B cell (primary cell): ENCODE measurements at regions not wholly inside any gene's neighbourhood (a gene's known extent, or its start where the extent isn't known, plus 50 kb on each side); places are given as distances from the start of the nearest gene placed in this dataset.

Source experiments
- ATAC-seq: fragments of 200-7000 bp; cut with Tn5 transposase; one replicate; pipeline ENCODE4 v1.10.0; 2021; ENCODE audit warnings: low read depth, mild to moderate bottlenecking, moderate number of reproducible peaks, moderate library complexity
- CTCF ChIA-PET: fragments of 350-600 bp; sonication (Branson Sonifier 250); formaldehyde crosslinking; loops from one replicate; lab custom pipeline; 2021; ENCODE audit warnings: antibody characterized with exemption, inconsistent platforms; lab: Charles Lee
- POLR2A ChIA-PET: fragments of 350-600 bp; sonication (Branson Sonifier 250); formaldehyde crosslinking; loops from one replicate; lab custom pipeline; 2021; ENCODE audit warnings: antibody characterized with exemption; lab: Charles Lee
- DNase-seq: peaks from one replicate; pipeline ENCODE4 v3.0.0; 2013
- H2AFZ ChIP-seq: 2 replicates; pipeline ENCODE4 v1.6.1; 2012; ENCODE audit warnings: mild to moderate bottlenecking, low read depth, low read length; ENCODE audit not compliant: insufficient read depth, poor library complexity, severe bottlenecking
- H3K27ac ChIP-seq, 2 donors: 1 replicate in 1 of 2; 2 replicates in 1 of 2; pipeline ENCODE4 v1.5.1; 2012 to 2013; ENCODE audit warnings: low read length in 2 of 2, mild to moderate bottlenecking in 2 of 2, moderate library complexity in 1 of 2
- H3K27me3 ChIP-seq, 4 experiments: fragments of 200-600 bp in 1 of 4; sonication (generic) in 1 of 4; replicated peaks in 1 of 4; 1 replicate in 2 of 4; 2 replicates in 2 of 4; pipeline versions ENCODE4 v1.6.1 to v1.7.0; 2013 to 2016; ENCODE audit warnings: low read length in 3 of 4, mild to moderate bottlenecking in 2 of 4, mixed read lengths in 1 of 4, moderate library complexity in 1 of 4; ENCODE audit not compliant: insufficient read depth in 4 of 4, control insufficient read depth in 3 of 4; ENCODE audit errors: control extremely low read depth in 1 of 4
- H3K36me3 ChIP-seq, 2 experiments: replicated peaks in 1 of 2; 1 replicate in 1 of 2; 2 replicates in 1 of 2; pipeline versions ENCODE4 v1.6.1 to v1.7.1; 2013; ENCODE audit warnings: low read length in 1 of 2; ENCODE audit not compliant: insufficient read depth in 2 of 2, control insufficient read depth in 1 of 2; ENCODE audit errors: control extremely low read depth in 1 of 2, extremely low read depth in 1 of 2
- H3K4me1 ChIP-seq, 2 donors: fragments of 200-600 bp in 1 of 2; sonication (generic) in 1 of 2; 1 replicate in 1 of 2; 2 replicates in 1 of 2; pipeline versions ENCODE4 v1.5.1 to v1.6.1; 2013 to 2017; ENCODE audit warnings: low read length in 2 of 2; ENCODE audit not compliant: control insufficient read depth in 2 of 2, insufficient read depth in 2 of 2
- H3K4me2 ChIP-seq: replicated peaks from 2 replicates; pipeline ENCODE3; 2012; ENCODE audit warnings: mild to moderate bottlenecking, low read depth, low read length; ENCODE audit not compliant: poor library complexity, severe bottlenecking
- H3K4me3 ChIP-seq, 5 experiments: fragments of 200-600 bp in 1 of 5; sonication (generic) in 1 of 5; 1 replicate in 3 of 5; 2 replicates in 2 of 5; pipeline versions ENCODE4 v1.5.1 to v1.7.0; 2011 to 2016; ENCODE audit warnings: low read length in 4 of 5, mild to moderate bottlenecking in 4 of 5, low read depth in 2 of 5, control low read depth in 1 of 5, moderate library complexity in 1 of 5; ENCODE audit not compliant: insufficient read depth in 1 of 5; ENCODE audit errors: control extremely low read depth in 1 of 5, extremely low read depth in 1 of 5
- H3K79me2 ChIP-seq: fragments of 200-600 bp; sonication (generic); one replicate; pipeline ENCODE4 v1.6.0; 2016; ENCODE audit warnings: low read length; ENCODE audit not compliant: control insufficient read depth, insufficient read depth
- H3K9ac ChIP-seq: fragments of 200-600 bp; sonication (generic); 2 replicates; pipeline ENCODE4 v1.6.1; 2017; ENCODE audit warnings: mild to moderate bottlenecking, low read length, moderate library complexity
- H3K9me3 ChIP-seq, 3 donors: one replicate each; pipeline versions ENCODE4 v1.6.1 to v1.7.1; 2013; ENCODE audit warnings: low read length in 2 of 3; ENCODE audit not compliant: control insufficient read depth in 2 of 3, insufficient read depth in 1 of 3; ENCODE audit errors: control extremely low read depth in 1 of 3
- H4K20me1 ChIP-seq: 2 replicates; pipeline ENCODE4 v1.6.0; 2012; ENCODE audit warnings: mild to moderate bottlenecking, low read length; ENCODE audit not compliant: insufficient read depth, control insufficient read depth, poor library complexity, severe bottlenecking
- H3K27ac Mint-ChIP-seq: one replicate; pipeline ENCODE4 v1.8.0; 2021; ENCODE audit warnings: mixed read lengths
- H3K27me3 Mint-ChIP-seq: one replicate; pipeline ENCODE4 v1.8.0; 2021; ENCODE audit warnings: mixed read lengths
- H3K4me1 Mint-ChIP-seq: one replicate; pipeline ENCODE4 v1.8.0; 2021; ENCODE audit warnings: mixed read lengths
- H3K4me3 Mint-ChIP-seq: one replicate; pipeline ENCODE4 v1.8.0; 2021; ENCODE audit warnings: mixed read lengths
- H3K9me3 Mint-ChIP-seq: one replicate; pipeline ENCODE4 v1.8.0; 2022; ENCODE audit warnings: mixed read lengths; ENCODE audit not compliant: insufficient read depth
- EZH2 ChIP-seq: IDR thresholded peaks from 2 replicates; pipeline ENCODE4 v1.6.1; 2012; ENCODE audit warnings: borderline replicate concordance, low read depth, mild to moderate bottlenecking, moderate library complexity, low read length; ENCODE audit not compliant: insufficient read depth, poor library complexity, severe bottlenecking
- WGBS: methylation state at CpG from one replicate; pipeline ENCODE4 v1.1.5; 2013; ENCODE audit warnings: missing lambda C conversion rate; ENCODE audit not compliant: insufficient coverage; 5-methylcytosine and 5-hydroxymethylcytosine counted together
- intact Hi-C: fragments of 100-400 bp; cut with micrococcal nuclease; formaldehyde crosslinking; loops from one replicate; pipeline ENCODE4 v1.10.0; 2022
- TF ChIP-seq, protein P1 (sequence below): fragments of 200-600 bp; IDR thresholded peaks from one replicate; pipeline ENCODE4 v1.8.0; 2022; ENCODE audit warnings: antibody characterized with exemption, mild to moderate bottlenecking

DNA sequence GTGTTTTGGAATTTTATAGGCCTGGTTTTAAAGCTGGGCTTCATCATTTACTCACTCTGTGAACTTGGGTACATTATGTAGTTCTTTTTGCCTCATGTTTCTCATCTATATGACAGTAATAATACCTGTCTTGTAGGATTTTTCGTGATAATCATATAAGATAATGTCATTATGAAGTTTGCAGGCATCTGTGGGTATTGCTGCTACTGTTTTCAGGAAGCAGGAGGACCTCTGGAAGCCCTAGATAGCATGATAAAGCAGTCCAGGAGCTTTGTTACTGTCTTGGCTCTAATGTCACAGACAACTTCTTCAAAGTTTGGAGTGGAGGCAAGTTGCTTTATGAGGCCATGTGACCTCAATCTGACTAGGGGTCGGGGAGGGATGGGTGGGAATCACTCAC, 145.0 kb upstream of the MEIS2 start:
- H3K9me3 Mint-ChIP-seq = no peaks in the 10 kb centered on the region

DNA sequence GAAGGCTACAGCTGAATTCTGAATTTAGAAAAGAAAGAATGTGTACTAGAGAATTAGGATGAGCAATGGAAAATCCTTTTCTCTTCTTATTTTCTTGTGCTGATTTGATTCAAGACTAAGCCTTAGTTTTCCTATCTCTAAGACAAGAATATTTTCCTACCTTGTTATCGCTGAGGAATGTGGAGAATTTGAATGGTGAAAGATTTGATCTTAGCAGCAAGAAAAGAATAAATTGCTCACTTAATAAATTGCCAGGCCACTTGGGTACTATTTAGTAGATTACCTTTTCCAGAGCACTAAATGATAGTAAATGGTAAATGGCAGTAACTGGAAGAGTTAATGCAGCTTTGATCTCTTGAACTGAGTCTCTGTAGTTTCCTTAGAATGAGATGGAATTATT, 145.7 kb upstream of the MEIS2 start:
- Mint-ChIP-seq H3K4me1 (no peaks in the 10 kb centered on the region), H3K27ac (no peak overlapping the region), H3K9me3 (no peaks in the 10 kb centered on the region), H3K27me3 (no peaks in the 10 kb centered on the region), H3K4me3 (no peak overlapping the region)
- H2AFZ ChIP-seq = no peak overlapping the region
- DNase-seq (no peak), ATAC-seq (no peak)
- no peak overlapping the region for H3K4me2 ChIP-seq
- no peak overlapping the region for H3K27ac ChIP-seq
- H4K20me1 ChIP-seq = no peaks in the 10 kb centered on the region
- H3K9me3 ChIP-seq = no peaks in the 10 kb centered on the region
- H3K9ac ChIP-seq = no peak overlapping the region
- ChIA-PET POLR2A (no interaction called here), CTCF (no interaction called here)
- H3K4me3 ChIP-seq = no peak overlapping the region
- no peaks in the 10 kb centered on the region for H3K4me1 ChIP-seq
- intact Hi-C loops = no loop called here
- no peaks in the 10 kb centered on the region for H3K27me3 ChIP-seq
- H3K36me3 ChIP-seq = no peaks in the 10 kb centered on the region
- no peaks in the 10 kb centered on the region for H3K79me2 ChIP-seq
- WGBS = no CpG with 5 or more reads among the region's 1 CpG
- no peak for TF ChIP-seq EZH2
- TF ChIP-seq, protein P1, sequence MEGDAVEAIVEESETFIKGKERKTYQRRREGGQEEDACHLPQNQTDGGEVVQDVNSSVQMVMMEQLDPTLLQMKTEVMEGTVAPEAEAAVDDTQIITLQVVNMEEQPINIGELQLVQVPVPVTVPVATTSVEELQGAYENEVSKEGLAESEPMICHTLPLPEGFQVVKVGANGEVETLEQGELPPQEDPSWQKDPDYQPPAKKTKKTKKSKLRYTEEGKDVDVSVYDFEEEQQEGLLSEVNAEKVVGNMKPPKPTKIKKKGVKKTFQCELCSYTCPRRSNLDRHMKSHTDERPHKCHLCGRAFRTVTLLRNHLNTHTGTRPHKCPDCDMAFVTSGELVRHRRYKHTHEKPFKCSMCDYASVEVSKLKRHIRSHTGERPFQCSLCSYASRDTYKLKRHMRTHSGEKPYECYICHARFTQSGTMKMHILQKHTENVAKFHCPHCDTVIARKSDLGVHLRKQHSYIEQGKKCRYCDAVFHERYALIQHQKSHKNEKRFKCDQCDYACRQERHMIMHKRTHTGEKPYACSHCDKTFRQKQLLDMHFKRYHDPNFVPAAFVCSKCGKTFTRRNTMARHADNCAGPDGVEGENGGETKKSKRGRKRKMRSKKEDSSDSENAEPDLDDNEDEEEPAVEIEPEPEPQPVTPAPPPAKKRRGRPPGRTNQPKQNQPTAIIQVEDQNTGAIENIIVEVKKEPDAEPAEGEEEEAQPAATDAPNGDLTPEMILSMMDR = no peak

More for the DNA sequence above, 145.0 kb upstream of the MEIS2 start:
- no peak for ATAC-seq
- H3K4me1 ChIP-seq = no peaks in the 10 kb centered on the region
- CTCF ChIA-PET = no interaction called here
- no peaks in the 10 kb centered on the region for H3K79me2 ChIP-seq
- intact Hi-C loops = no loop called here
- Mint-ChIP-seq H3K4me1 (no peaks in the 10 kb centered on the region), H3K27me3 (no peaks in the 10 kb centered on the region), H3K27ac (no peak overlapping the region), H3K4me3 (no peak overlapping the region)
- no CpG with 5 or more reads among the region's 2 CpGs for WGBS
- H2AFZ ChIP-seq = no peak overlapping the region
- no peak overlapping the region for H3K9ac ChIP-seq
- H4K20me1 ChIP-seq = no peaks in the 10 kb centered on the region
- no peaks in the 10 kb centered on the region for H3K36me3 ChIP-seq
- no peaks in the 10 kb centered on the region for H3K9me3 ChIP-seq
- no peak overlapping the region for H3K4me2 ChIP-seq
- TF ChIP-seq, protein P1 = no peak
- no peak for TF ChIP-seq EZH2
- POLR2A ChIA-PET = no interaction called here
- H3K27ac ChIP-seq = no peak overlapping the region
- no peak for DNase-seq
- H3K27me3 ChIP-seq = no peaks in the 10 kb centered on the region
- H3K4me3 ChIP-seq = no peak overlapping the region
